Sigmoid colon (tissue), 6 donors: ENCODE measurements at regions not wholly inside any gene's neighbourhood (a gene's known extent, or its start where the extent isn't known, plus 50 kb on each side); places are given as distances from the start of the nearest gene placed in this dataset.

Experiments used
- DNase-seq: peaks from one replicate; pipeline ENCODE4 v3.0.0-alpha.2; 2019
- H3K27ac ChIP-seq, 4 donors: fragments of 200-600 bp; sonication (generic); one replicate each; pipeline ENCODE4 v1.5.1; 2016 to 2019; ENCODE audit warnings: mild to moderate bottlenecking in 1 of 4
- H3K27me3 ChIP-seq, 3 donors: fragments of 200-600 bp; sonication (generic); one replicate each; pipeline ENCODE4 v1.5.1; 2019; ENCODE audit warnings: mild to moderate bottlenecking in 1 of 3
- H3K36me3 ChIP-seq, 4 donors: fragments of 200-600 bp; sonication (generic); one replicate each; pipeline ENCODE4 v1.5.1; 2016 to 2019
- H3K4me1 ChIP-seq, 4 donors: fragments of 200-600 bp; sonication (generic); one replicate each; pipeline ENCODE4 v1.5.1; 2017 to 2019
- H3K4me3 ChIP-seq, 4 donors: fragments of 200-600 bp; sonication (generic); one replicate each; pipeline ENCODE4 v1.5.1; 2017 to 2019; ENCODE audit warnings: mild to moderate bottlenecking in 2 of 4, moderate library complexity in 1 of 4
- H3K9me3 ChIP-seq, 4 donors: fragments of 200-600 bp in 3 of 4; sonication (generic) in 3 of 4; one replicate each; pipeline versions ENCODE4 v1.5.1 to v1.6.1; 2013 to 2019
- CTCF ChIP-seq, 4 experiments: fragments of 450-650 bp in 3 of 4; fragments of 200-600 bp in 1 of 4; IDR thresholded peaks; one replicate each; pipeline ENCODE4 v1.5.1; 2016 to 2019; ENCODE audit warnings: antibody characterized with exemption in 4 of 4, mild to moderate bottlenecking in 3 of 4, moderate library complexity in 2 of 4
- EP300 ChIP-seq, 4 donors: sonication (generic); formaldehyde crosslinking; IDR thresholded peaks; one replicate each; pipeline ENCODE4 v1.6.1; 2017; ENCODE audit warnings: antibody characterized with exemption in 4 of 4
- POLR2A ChIP-seq, 2 donors: fragments of 450-650 bp; IDR thresholded peaks; one replicate each; pipeline ENCODE4 v1.6.1; 2016; ENCODE audit warnings: antibody characterized with exemption in 2 of 2, mild to moderate bottlenecking in 2 of 2, moderate library complexity in 2 of 2
- POLR2AphosphoS5 ChIP-seq, 4 donors: sonication (generic); formaldehyde crosslinking; IDR thresholded peaks; one replicate each; pipeline ENCODE4 v1.6.1; 2017; ENCODE audit warnings: antibody characterized with exemption in 4 of 4
- WGBS, 2 donors: extraction: QIAGEN DNeasy Blood & Tissue Kit; methylation state at CpG; one replicate each; pipeline ENCODE4 v1.1.7; 2013; 5-methylcytosine and 5-hydroxymethylcytosine counted together
- intact Hi-C: fragments of 100-400 bp; cut with DNase I; formaldehyde crosslinking; loops from one replicate; pipeline ENCODE4 v1.15.1; 2023
- donor health status: healthy with polysubstance abuse.
- donor health status: healthy.

DNA sequence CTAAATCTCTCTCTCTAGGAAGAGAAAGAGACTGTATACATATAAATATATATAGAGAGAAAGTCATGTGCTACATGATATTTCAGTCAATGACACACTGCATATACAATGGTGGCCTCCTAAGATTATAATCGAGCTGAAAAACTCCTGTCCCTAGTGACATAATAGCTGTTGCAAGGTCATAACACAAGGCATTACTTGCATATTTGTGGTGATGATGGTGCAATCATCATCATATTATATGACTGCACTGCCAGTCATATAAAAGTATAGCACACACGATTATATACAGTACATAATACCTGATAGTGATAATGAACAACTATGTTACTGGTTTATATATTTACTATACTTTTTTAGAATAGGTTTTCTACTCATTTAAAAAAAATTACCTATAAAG is 316.7 kb downstream of the FGFR2 start:
- no peak overlapping the region for H3K27ac ChIP-seq
- 14 to 62% methylated on average over 2 of the region's 2 CpGs for WGBS, 2 donors
- TF ChIP-seq POLR2AphosphoS5 (IDR thresholded peaks at IDR 0.05) = no peak
- no peak for TF ChIP-seq EP300 (IDR thresholded peaks at IDR 0.05)
- no peak for TF ChIP-seq POLR2A (IDR thresholded peaks at IDR 0.05)
- no peak for TF ChIP-seq CTCF (IDR thresholded peaks at IDR 0.05)
- no peaks in the 10 kb centered on the region for H3K36me3 ChIP-seq
- H3K4me1 ChIP-seq = peaks cover 0 to 5% (median 0%) of the 10 kb centered on the region in 4 donors
- no peaks in the 10 kb centered on the region for H3K27me3 ChIP-seq
- intact Hi-C loops = no loop called here
- H3K9me3 ChIP-seq = no peaks in the 10 kb centered on the region
- H3K4me3 ChIP-seq = no peak overlapping the region
- no peak for DNase-seq

DNA sequence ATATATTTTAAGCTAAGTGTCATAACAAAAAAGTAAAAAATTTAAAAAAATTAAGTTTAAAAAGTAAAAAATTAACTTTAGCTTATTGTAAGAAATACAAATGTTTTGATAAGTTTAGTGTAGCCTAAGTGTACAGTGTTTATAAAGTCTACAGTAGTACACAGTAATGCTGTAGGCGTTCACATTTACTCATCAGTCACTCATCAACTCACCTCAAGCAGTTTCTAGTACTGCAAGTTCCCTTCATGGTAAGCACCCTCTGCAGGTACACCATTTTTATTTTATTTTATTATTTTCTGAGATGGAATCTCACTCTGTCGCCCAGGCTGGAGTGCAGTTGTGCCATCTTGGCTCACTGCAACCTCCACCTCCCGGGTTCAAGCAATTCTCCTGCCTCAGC is 316.0 kb downstream of the FGFR2 start:
- WGBS, 2 donors = 22 to 76% methylated on average over 3 of the region's 3 CpGs
- Histone ChIP-seq H3K36me3 (no peaks in the 10 kb centered on the region), H3K27me3 (no peaks in the 10 kb centered on the region), H3K27ac (no peak overlapping the region), H3K4me1 (peaks cover 0 to 5% (median 0%) of the 10 kb centered on the region in 4 donors), H3K9me3 (no peaks in the 10 kb centered on the region), H3K4me3 (no peak overlapping the region)
- no peak for TF ChIP-seq POLR2A (IDR thresholded peaks at IDR 0.05)
- no peak for TF ChIP-seq CTCF (IDR thresholded peaks at IDR 0.05)
- TF ChIP-seq POLR2AphosphoS5 (IDR thresholded peaks at IDR 0.05) = no peak
- no peak for TF ChIP-seq EP300 (IDR thresholded peaks at IDR 0.05)
- intact Hi-C loops = no loop called here
- no peak for DNase-seq

DNA sequence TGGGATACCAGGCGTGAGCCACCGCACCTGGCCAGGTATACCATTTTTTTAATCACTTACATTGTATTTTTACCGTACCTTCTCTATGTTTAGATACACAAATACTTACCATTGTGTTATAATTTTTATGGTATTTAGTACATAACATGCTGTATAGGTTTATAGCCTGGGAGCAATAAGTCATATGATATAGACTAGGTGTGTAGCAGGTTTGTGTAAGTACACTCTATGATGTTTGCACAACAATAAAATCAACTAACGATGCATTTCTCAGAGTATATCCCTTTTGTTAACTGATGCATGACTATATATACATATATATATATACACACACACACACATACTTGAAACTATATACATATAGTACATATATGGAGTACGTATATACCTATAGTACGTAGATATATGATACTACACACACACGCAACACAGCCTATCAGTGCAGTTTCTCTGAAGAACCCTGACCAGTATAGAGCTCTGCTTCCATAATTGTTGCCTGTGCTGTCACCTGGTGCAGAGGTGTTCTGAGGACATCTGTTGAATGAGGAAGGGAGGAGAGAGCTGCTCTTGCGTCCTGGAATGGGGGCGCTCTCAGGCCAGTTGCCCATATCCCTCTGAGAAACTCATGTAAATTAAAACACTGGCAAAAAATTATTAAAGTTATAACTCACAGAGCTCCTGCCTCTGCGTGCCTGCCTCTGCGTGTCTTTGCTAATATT is 315.3 kb downstream of the FGFR2 start:
- Histone ChIP-seq H3K4me3 (no peak overlapping the region), H3K36me3 (no peaks in the 10 kb centered on the region), H3K9me3 (no peaks in the 10 kb centered on the region), H3K27me3 (no peaks in the 10 kb centered on the region), H3K27ac (no peak overlapping the region), H3K4me1 (peaks cover 0 to 11% (median 3%) of the 10 kb centered on the region in 4 donors)
- 27 to 75% methylated on average over 11 of the region's 11 CpGs for WGBS, 2 donors
- TF ChIP-seq POLR2A (IDR thresholded peaks at IDR 0.05) = no peak
- TF ChIP-seq CTCF (IDR thresholded peaks at IDR 0.05) = no peak
- TF ChIP-seq EP300 (IDR thresholded peaks at IDR 0.05) = no peak
- DNase-seq = no peak
- intact Hi-C loops = no loop called here

DNA sequence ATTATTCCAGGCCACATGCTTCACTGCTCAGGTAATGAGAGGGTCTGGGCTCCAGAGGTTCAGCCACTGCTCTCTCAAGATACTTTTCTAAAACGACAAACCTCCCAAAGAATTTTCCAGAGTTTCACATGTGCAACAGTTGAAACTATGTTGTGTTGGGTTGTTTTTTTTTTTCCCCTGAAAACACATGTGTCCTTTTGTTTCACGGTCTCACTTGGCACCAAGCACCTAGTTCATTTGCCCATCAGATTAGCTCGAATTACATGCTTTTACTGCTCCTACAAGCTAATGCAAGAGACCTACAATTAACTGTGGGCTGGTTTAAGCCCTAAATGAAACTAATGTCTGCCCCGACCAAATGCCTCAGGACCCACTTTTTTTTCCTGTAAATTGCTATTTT is 313.3 kb downstream of the FGFR2 start:
- WGBS, 2 donors = 12 to 42% methylated on average over 4 of the region's 4 CpGs
- H3K27me3 ChIP-seq = no peaks in the 10 kb centered on the region
- H3K4me3 ChIP-seq = no peak overlapping the region
- no peaks in the 10 kb centered on the region for H3K36me3 ChIP-seq
- no peak for DNase-seq
- H3K27ac ChIP-seq = no peak overlapping the region
- no peaks in the 10 kb centered on the region for H3K9me3 ChIP-seq
- intact Hi-C loops = no loop called here
- TF ChIP-seq CTCF (IDR thresholded peaks at IDR 0.05) = no peak
- TF ChIP-seq POLR2AphosphoS5 (IDR thresholded peaks at IDR 0.05) = no peak
- no peak for TF ChIP-seq EP300 (IDR thresholded peaks at IDR 0.05)
- TF ChIP-seq POLR2A (IDR thresholded peaks at IDR 0.05) = no peak
- H3K4me1 ChIP-seq = peaks cover 0 to 17% (median 10%) of the 10 kb centered on the region in 4 donors
